ENCODE measurements at regions not wholly inside any gene's neighbourhood (a gene's known extent, or its start where the extent isn't known, plus 50 kb on each side); places are given as distances from the start of the nearest gene placed in this dataset.

- Mint-ChIP-seq H3K27ac (no peak overlapping the region), H3K4me1 (peaks cover 29% of the 10 kb centered on the region), H3K9me3 (peaks cover 6% of the 10 kb centered on the region), H3K4me3 (no peak overlapping the region), H3K36me3 (peaks cover 3% of the 10 kb centered on the region), H3K27me3 (no peaks in the 10 kb centered on the region)
- no peak for DNase-seq
Measured at GRCh38 chr12:91857813-91858542, 287.7 kb downstream of the BTG1 start.

- Mint-ChIP-seq H3K9me3 (peaks cover 3% of the 10 kb centered on the region), H3K36me3 (peaks cover 3% of the 10 kb centered on the region), H3K27me3 (no peaks in the 10 kb centered on the region), H3K4me3 (no peak overlapping the region), H3K27ac (no peak overlapping the region), H3K4me1 (peaks cover 24% of the 10 kb centered on the region)
- no peak for DNase-seq
Measured at GRCh38 chr12:91854725-91855124, 290.9 kb downstream of the BTG1 start.

DNA sequence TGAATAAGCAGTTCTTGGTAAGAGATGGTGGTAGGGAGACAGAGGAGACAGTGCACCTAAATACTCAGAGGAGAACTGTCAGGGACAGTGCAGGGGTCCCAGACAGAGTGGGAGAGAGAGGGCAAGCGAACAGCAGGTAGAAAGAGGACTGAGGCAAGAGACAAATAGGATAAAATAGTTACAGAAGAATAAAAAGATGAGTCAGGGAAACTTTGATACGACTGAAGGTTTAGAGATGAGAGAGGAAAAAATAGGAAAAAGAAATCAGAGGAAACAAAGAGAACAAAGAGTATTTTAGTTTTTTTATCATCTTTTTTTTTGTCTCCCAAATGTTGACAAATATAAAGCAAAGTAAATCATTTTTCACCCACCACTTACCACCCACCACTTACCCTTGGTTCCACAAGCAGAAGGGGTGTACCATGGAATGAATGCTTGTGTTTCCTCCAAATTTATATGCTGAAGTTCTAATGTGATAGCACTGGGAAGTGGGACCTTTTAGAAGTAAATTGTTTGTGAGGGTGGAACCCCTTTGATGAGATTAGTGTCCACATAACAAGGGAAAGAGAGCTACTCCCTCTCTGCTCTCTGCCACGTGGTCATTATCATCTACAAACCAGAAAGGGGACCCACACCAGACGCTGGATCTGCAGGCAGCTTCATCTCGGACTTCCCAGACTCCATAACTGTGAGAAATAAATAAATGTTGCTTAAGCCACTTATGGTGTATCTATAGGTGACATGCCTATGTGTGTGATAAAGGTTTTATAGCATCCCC is 292.1 kb downstream of the BTG1 start:
- Mint-ChIP-seq H3K4me3 (no peak overlapping the region), H3K9me3 (no peaks in the 10 kb centered on the region), H3K4me1 (peaks cover 24% of the 10 kb centered on the region), H3K36me3 (peaks cover 3% of the 10 kb centered on the region), H3K27me3 (no peaks in the 10 kb centered on the region), H3K27ac (no peak overlapping the region)
- no peak for DNase-seq

DNA sequence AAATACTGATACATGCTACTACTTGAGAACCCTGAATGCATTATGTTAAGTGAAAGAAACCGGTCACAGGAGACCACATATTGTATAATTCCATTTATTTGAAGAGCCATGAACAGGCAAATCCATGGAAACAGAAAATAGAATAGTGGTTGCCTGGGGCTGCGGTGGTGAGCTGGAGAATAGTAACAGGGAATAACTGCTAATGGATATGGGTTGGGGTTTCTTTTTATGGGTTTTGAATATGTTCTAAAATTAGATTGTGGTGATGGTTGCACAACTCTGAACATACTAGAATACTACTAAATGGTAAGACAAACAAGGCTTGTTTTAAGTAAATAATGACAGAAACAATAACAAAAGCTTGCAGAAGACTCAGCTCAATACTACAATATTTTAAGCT is 293.0 kb downstream of the BTG1 start:
- H3K27ac Mint-ChIP-seq = no peak overlapping the region
- peaks cover 3% of the 10 kb centered on the region for H3K36me3 Mint-ChIP-seq
- peaks cover 24% of the 10 kb centered on the region for H3K4me1 Mint-ChIP-seq
- no peaks in the 10 kb centered on the region for H3K27me3 Mint-ChIP-seq
- no peak for DNase-seq
- no peak overlapping the region for H3K4me3 Mint-ChIP-seq
- no peaks in the 10 kb centered on the region for H3K9me3 Mint-ChIP-seq

- Mint-ChIP-seq H3K9me3 (peaks cover 2% of the 10 kb centered on the region), H3K36me3 (peaks cover 2% of the 10 kb centered on the region), H3K27me3 (no peaks in the 10 kb centered on the region), H3K4me1 (peaks cover 24% of the 10 kb centered on the region), H3K27ac (no peak overlapping the region), H3K4me3 (no peak overlapping the region)
- no peak for DNase-seq
Measured at GRCh38 chr12:91851741-91852477, 293.7 kb downstream of the BTG1 start.

- peaks cover 21% of the 10 kb centered on the region for H3K9me3 Mint-ChIP-seq
Measured at GRCh38 chr12:91846466-91847055, 299.1 kb downstream of the BTG1 start.

GRCh38 chr12:91845365-91845764 is 300.3 kb downstream of the BTG1 start:
- H3K36me3 Mint-ChIP-seq = peaks cover 34% of the 10 kb centered on the region
- H3K4me3 Mint-ChIP-seq = no peak overlapping the region
- peaks cover 21% of the 10 kb centered on the region for H3K9me3 Mint-ChIP-seq
- H3K4me1 Mint-ChIP-seq = peaks cover 6% of the 10 kb centered on the region
- no peak overlapping the region for H3K27ac Mint-ChIP-seq
- no peaks in the 10 kb centered on the region for H3K27me3 Mint-ChIP-seq
- DNase-seq = no peak

More at GRCh38 chr12:91846466-91847055, 299.1 kb downstream of the BTG1 start:
- no peak for DNase-seq
- Mint-ChIP-seq H3K4me1 (peaks cover 8% of the 10 kb centered on the region), H3K36me3 (peaks cover 28% of the 10 kb centered on the region), H3K27ac (no peak overlapping the region), H3K4me3 (no peak overlapping the region), H3K27me3 (no peaks in the 10 kb centered on the region)

DNA sequence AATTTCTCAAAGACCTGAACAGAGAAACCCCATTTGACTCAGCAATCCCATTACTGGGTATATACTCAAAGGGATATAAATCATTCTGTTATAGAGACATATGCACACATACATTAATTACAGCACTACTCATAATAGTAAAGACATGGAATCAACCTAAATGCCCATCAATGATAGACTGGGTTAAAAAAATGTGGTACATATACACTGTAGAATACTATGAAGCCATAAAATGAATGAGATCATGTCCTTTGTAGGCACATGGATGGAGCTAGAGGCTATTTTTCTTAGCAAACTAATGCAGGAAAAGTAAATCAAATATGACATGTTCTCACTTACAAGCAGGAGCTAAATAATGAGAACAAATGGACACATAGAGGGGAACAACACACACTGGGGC is 303.8 kb downstream of the BTG1 start:
- Mint-ChIP-seq H3K4me1 (peaks cover 7% of the 10 kb centered on the region), H3K9me3 (peaks cover 20% of the 10 kb centered on the region), H3K27ac (no peak overlapping the region), H3K36me3 (peaks cover 32% of the 10 kb centered on the region), H3K27me3 (no peaks in the 10 kb centered on the region), H3K4me3 (no peak overlapping the region)
- DNase-seq = no peak

- no peak overlapping the region for H3K27ac Mint-ChIP-seq
- H3K36me3 Mint-ChIP-seq = peaks cover 7% of the 10 kb centered on the region
- H3K9me3 Mint-ChIP-seq = peaks cover 7% of the 10 kb centered on the region
- no peaks in the 10 kb centered on the region for H3K27me3 Mint-ChIP-seq
- DNase-seq = no peak
- no peak overlapping the region for H3K4me3 Mint-ChIP-seq
- H3K4me1 Mint-ChIP-seq = peaks cover 13% of the 10 kb centered on the region
Measured at GRCh38 chr12:91836696-91837095, 308.9 kb downstream of the BTG1 start.

DNA sequence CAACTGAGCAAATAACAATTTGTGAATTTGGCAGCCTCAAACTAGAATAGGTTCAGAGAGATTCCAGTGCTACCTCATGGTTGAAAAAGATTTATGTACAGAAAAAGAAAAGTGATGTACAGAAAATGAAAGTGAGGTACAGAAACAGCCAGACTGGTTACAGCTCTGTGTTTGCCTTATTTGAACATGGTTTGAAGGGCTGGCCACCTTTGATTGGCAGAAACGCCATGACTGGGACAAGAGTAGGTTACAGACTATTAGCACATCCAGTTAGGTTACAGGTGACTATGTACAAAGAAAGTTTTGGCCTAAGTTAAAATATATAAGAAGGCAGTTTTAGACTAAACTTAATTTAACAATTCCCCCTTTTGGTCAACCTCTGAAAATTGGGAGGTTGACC is 309.4 kb downstream of the BTG1 start:
- H3K36me3 Mint-ChIP-seq = peaks cover 4% of the 10 kb centered on the region
- no peak for DNase-seq
- H3K4me3 Mint-ChIP-seq = no peak overlapping the region
- no peak overlapping the region for H3K27ac Mint-ChIP-seq
- H3K9me3 Mint-ChIP-seq = peaks cover 7% of the 10 kb centered on the region
- H3K4me1 Mint-ChIP-seq = peaks cover 13% of the 10 kb centered on the region
- H3K27me3 Mint-ChIP-seq = no peaks in the 10 kb centered on the region

- Mint-ChIP-seq H3K27ac (no peak overlapping the region), H3K4me1 (peaks cover 13% of the 10 kb centered on the region), H3K36me3 (peaks cover 2% of the 10 kb centered on the region), H3K9me3 (peaks cover 7% of the 10 kb centered on the region), H3K4me3 (no peak overlapping the region), H3K27me3 (no peaks in the 10 kb centered on the region)
- no peak for DNase-seq
Measured at GRCh38 chr12:91835693-91836092, 310.0 kb downstream of the BTG1 start.

- no peak overlapping the region for H3K27ac Mint-ChIP-seq
- peaks cover 7% of the 10 kb centered on the region for H3K9me3 Mint-ChIP-seq
- no peak for DNase-seq
- peaks cover 13% of the 10 kb centered on the region for H3K4me1 Mint-ChIP-seq
- no peaks in the 10 kb centered on the region for H3K27me3 Mint-ChIP-seq
- H3K4me3 Mint-ChIP-seq = no peak overlapping the region
- peaks cover 2% of the 10 kb centered on the region for H3K36me3 Mint-ChIP-seq
Measured at GRCh38 chr12:91833780-91834359, 311.8 kb downstream of the BTG1 start.

GRCh38 chr12:91825999-91826398 is 319.6 kb downstream of the BTG1 start:
- no peaks in the 10 kb centered on the region for H3K9me3 Mint-ChIP-seq

GRCh38 chr12:91824991-91825390 is 320.7 kb downstream of the BTG1 start:
- H3K4me3 Mint-ChIP-seq = no peak overlapping the region
- no peaks in the 10 kb centered on the region for H3K27me3 Mint-ChIP-seq
- peaks cover 2% of the 10 kb centered on the region for H3K4me1 Mint-ChIP-seq
- peaks cover 4% of the 10 kb centered on the region for H3K9me3 Mint-ChIP-seq
- no peaks in the 10 kb centered on the region for H3K36me3 Mint-ChIP-seq
- H3K27ac Mint-ChIP-seq = no peak overlapping the region
- DNase-seq = no peak

More at GRCh38 chr12:91825999-91826398, 319.6 kb downstream of the BTG1 start:
- Mint-ChIP-seq H3K27me3 (no peaks in the 10 kb centered on the region), H3K27ac (no peak overlapping the region), H3K4me1 (peaks cover 2% of the 10 kb centered on the region), H3K4me3 (no peak overlapping the region), H3K36me3 (no peaks in the 10 kb centered on the region)
- no peak for DNase-seq

DNA sequence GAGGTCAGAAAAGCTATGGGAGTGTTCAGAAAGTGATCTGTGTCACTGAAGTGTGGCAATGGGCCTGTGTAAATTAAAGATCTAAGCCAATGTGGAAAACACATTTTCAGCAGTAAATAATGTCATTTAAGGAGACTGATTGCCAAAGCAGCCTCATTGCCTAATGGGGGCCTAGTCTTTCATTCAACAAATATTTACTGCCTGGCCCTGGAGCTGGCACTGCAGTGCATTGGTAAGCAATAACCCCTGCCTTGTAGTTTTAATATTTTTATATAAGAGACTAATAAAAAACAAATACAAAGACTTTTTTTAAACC is 326.6 kb downstream of the BTG1 start:
- Mint-ChIP-seq H3K27me3 (no peaks in the 10 kb centered on the region), H3K4me1 (no peaks in the 10 kb centered on the region), H3K36me3 (no peaks in the 10 kb centered on the region), H3K4me3 (no peak overlapping the region), H3K27ac (no peak overlapping the region), H3K9me3 (peaks cover 4% of the 10 kb centered on the region)
- DNase-seq = no peak
